ENCODE measurements at regions not wholly inside any gene's neighbourhood (a gene's known extent, or its start where the extent isn't known, plus 50 kb on each side); places are given as distances from the start of the nearest gene placed in this dataset.

DNA sequence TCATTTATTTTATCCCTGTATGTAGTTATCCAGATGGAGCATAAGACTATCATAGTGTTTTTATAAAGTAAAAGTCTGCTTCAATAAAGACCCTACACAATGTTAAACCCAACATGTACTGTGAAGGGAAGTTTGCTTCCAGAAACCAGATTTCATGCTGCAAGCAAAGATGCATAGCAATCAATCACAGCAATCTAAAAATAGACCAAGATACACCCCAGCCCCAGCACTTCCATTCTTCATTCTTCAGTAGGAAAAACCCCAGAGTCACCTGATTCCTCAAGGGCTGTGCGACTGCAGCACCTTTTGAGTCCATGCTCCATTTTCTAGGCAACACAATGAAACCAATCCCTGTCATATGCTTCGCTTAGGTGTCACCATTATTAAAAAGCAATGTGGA, 66.9 kb upstream of the PDE1C start:
- DNase-seq: no peak

- no peak for DNase-seq
These were observed 60.9 kb upstream of the PDE1C start for GRCh38 chr7:32131091-32131490.

DNA sequence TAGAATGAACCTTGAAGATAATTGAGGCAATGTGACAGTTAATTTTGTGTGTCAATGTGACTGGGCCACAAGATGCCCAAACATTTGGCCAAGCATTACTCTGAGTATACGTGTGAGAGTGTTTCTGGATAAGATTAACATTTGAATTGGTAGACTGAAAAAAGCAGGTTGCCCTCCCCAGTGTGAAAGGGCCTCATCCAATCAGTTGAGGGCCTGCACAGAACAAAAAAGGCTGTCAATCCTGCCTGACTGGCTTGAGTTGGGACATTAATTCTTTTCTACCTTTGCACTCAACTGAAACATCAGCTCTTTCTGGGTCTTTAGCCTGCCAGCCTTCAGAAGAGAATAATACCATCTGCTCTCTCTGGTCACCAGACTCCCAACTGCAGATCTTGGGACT, 56.6 kb upstream of the PDE1C start:
- no peak for DNase-seq

Measured in T-helper 9 cell (primary cell).